ENCODE measurements at regions not wholly inside any gene's neighbourhood (a gene's known extent, or its start where the extent isn't known, plus 50 kb on each side); places are given as distances from the start of the nearest gene placed in this dataset.
"Not testable (repeated sequence)": the region's sequence is repeated elsewhere in the genome, so short reads cannot be mapped to it uniquely, and the experiment has no call there.

DNA sequence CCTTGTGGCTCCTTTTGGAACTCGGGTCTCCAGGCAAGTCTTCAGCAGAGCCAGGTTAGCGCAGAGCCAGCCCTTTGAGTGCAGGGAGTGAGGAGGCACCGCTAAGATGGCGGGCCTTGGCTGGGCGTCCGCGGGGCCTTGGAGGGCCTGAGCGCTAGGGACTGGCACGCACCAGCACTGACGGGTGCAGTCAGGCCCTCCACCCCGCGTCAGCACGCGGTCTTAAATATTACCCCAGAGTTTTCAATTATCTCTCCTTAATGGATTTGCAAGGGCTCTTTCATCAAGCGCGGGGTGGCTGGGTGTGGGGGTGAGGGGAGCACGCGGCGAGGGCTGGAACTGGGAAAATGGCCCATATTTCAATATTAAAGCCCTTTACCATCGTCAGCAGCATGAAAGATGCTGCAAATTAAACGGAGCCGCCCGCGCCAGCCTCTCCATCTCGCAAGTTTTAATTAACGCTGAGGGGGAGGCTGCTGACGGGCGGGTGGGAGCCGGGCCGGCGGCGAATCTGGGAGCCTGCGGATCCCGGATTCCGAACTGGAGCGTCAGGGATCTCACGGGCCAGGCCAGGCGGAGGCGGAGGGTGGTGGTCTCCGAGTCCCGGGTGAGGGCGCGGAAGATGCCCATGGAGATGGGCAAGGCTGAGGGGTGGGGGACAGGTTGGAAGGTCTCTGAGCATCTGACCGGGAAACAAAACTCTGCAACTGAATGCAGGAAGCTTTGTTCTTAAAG, 1690.4 kb upstream of the DEFB115 start:
- not testable (repeated sequence) for H3K23ac ChIP-seq (ENCODE audit: insufficient read length, low read depth, low read length); H4K20me1 ChIP-seq (ENCODE audit: control insufficient read depth, insufficient read depth, insufficient read length); H4K8ac ChIP-seq (replicated peaks; ENCODE audit: insufficient read length, low read depth, low read length); DNase-seq; H2BK12ac ChIP-seq (ENCODE audit: insufficient read length, low read depth, low read length); H3K4me3 Mint-ChIP-seq; H3K27me3 Mint-ChIP-seq (ENCODE audit: low read depth); H2AK5ac ChIP-seq (ENCODE audit: insufficient read length, low read length); H4K91ac ChIP-seq (ENCODE audit: insufficient read length, low read depth, low read length); H3K9ac ChIP-seq (ENCODE audit: extremely low read depth, insufficient read length, low read length); H3K23me2 ChIP-seq (ENCODE audit: insufficient read length, low read depth, low read length, poor library complexity, severe bottlenecking); H3K27ac ChIP-seq (ENCODE audit: insufficient read length, low read depth, low read length); H3K4me1 Mint-ChIP-seq; H3K27ac Mint-ChIP-seq; H3K14ac ChIP-seq (ENCODE audit: insufficient read depth, low read length); H3K4ac ChIP-seq (ENCODE audit: low read depth, low read length); H2BK120ac ChIP-seq (ENCODE audit: low read depth, low read length, poor library complexity, severe bottlenecking); H4K5ac ChIP-seq (ENCODE audit: insufficient read length, low read depth, low read length); H2BK20ac ChIP-seq (ENCODE audit: low read depth, low read length, poor library complexity, severe bottlenecking); H2AFZ ChIP-seq (ENCODE audit: low read length); H3T11ph ChIP-seq (ENCODE audit: low read length); H2BK5ac ChIP-seq (ENCODE audit: insufficient read length, low read length); H3K79me1 ChIP-seq (ENCODE audit: insufficient read depth, low read depth, low read length, poor library complexity, severe bottlenecking); H3K79me2 ChIP-seq (ENCODE audit: insufficient read depth, low read length); H3K27me3 ChIP-seq (ENCODE audit: insufficient read depth, low read length); H3K56ac ChIP-seq (ENCODE audit: insufficient read length, low read depth, low read length); H3K4me2 ChIP-seq (ENCODE audit: insufficient read depth, insufficient read length, low read length); H3K18ac ChIP-seq (ENCODE audit: insufficient read length, low read depth, low read length); H3K9me3 ChIP-seq (ENCODE audit: control insufficient read depth, low read depth, low read length); H3K36me3 Mint-ChIP-seq (ENCODE audit: insufficient read depth in 1 of 3, low read depth in 3 of 3); H2BK15ac ChIP-seq (ENCODE audit: low read depth, low read length); H3K4me1 ChIP-seq (ENCODE audit: insufficient read depth, low read length)
- no CpG with 5 or more reads among the region's 44 CpGs for WGBS (ENCODE audit: extremely low coverage, insufficient read length, low lambda C conversion rate)
- H3K9me3 Mint-ChIP-seq, result peaks cover 38% of the 10 kb centered on the region in 2 experiments

DNA sequence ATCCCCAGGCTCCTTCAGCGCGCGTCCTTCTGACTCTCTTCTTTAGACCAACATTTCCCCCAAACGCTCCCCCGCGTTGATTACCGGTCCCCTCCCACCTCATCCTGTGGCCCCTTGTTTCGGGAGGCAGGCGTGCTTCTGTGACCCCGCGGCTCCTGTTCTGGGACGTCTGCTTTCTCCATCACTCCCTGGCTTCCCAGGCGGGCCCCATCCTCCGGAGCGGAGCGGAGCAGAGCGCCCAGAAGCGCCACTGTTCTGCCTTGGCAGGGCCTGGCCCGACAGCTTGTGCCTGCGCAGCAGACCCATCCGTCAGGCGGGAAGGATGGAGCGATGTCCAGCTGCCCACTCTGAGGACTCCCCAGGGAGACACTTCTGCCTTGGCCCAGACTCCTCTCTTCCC, 1689.8 kb upstream of the DEFB115 start:
- H3K79me1 ChIP-seq (ENCODE audit: insufficient read depth, low read depth, low read length, poor library complexity, severe bottlenecking); H4K91ac ChIP-seq (ENCODE audit: insufficient read length, low read depth, low read length); DNase-seq; H2BK15ac ChIP-seq (ENCODE audit: low read depth, low read length); H3K27ac Mint-ChIP-seq; H3K23me2 ChIP-seq (ENCODE audit: insufficient read length, low read depth, low read length, poor library complexity, severe bottlenecking); H3K18ac ChIP-seq (ENCODE audit: insufficient read length, low read depth, low read length); H3K23ac ChIP-seq (ENCODE audit: insufficient read length, low read depth, low read length); H3K4me1 Mint-ChIP-seq; H3T11ph ChIP-seq (ENCODE audit: low read length); H3K4ac ChIP-seq (ENCODE audit: low read depth, low read length); H3K27ac ChIP-seq (ENCODE audit: insufficient read length, low read depth, low read length); H3K79me2 ChIP-seq (ENCODE audit: insufficient read depth, low read length); H2BK120ac ChIP-seq (ENCODE audit: low read depth, low read length, poor library complexity, severe bottlenecking); H3K9me3 ChIP-seq (ENCODE audit: control insufficient read depth, low read depth, low read length); H3K4me3 Mint-ChIP-seq; H3K14ac ChIP-seq (ENCODE audit: insufficient read depth, low read length); H3K56ac ChIP-seq (ENCODE audit: insufficient read length, low read depth, low read length); H3K27me3 Mint-ChIP-seq (ENCODE audit: low read depth); H4K8ac ChIP-seq (replicated peaks; ENCODE audit: insufficient read length, low read depth, low read length); H4K20me1 ChIP-seq (ENCODE audit: control insufficient read depth, insufficient read depth, insufficient read length); H2AK5ac ChIP-seq (ENCODE audit: insufficient read length, low read length); H3K9ac ChIP-seq (ENCODE audit: extremely low read depth, insufficient read length, low read length); H2BK12ac ChIP-seq (ENCODE audit: insufficient read length, low read depth, low read length); H2BK5ac ChIP-seq (ENCODE audit: insufficient read length, low read length); H2BK20ac ChIP-seq (ENCODE audit: low read depth, low read length, poor library complexity, severe bottlenecking); H3K36me3 Mint-ChIP-seq (ENCODE audit: insufficient read depth in 1 of 3, low read depth in 3 of 3); H3K4me1 ChIP-seq (ENCODE audit: insufficient read depth, low read length); H2AFZ ChIP-seq (ENCODE audit: low read length); H4K5ac ChIP-seq (ENCODE audit: insufficient read length, low read depth, low read length); H3K4me2 ChIP-seq (ENCODE audit: insufficient read depth, insufficient read length, low read length); H3K27me3 ChIP-seq (ENCODE audit: insufficient read depth, low read length): not testable (repeated sequence)
- H3K9me3 Mint-ChIP-seq, result peaks cover 34 to 35% of the 10 kb centered on the region in 2 experiments
- no CpG with 5 or more reads among the region's 23 CpGs for WGBS (ENCODE audit: extremely low coverage, insufficient read length, low lambda C conversion rate)

All from H9 (cell line).